ENCODE measurements at regions not wholly inside any gene's neighbourhood (a gene's known extent, or its start where the extent isn't known, plus 50 kb on each side); places are given as distances from the start of the nearest gene placed in this dataset.

DNA sequence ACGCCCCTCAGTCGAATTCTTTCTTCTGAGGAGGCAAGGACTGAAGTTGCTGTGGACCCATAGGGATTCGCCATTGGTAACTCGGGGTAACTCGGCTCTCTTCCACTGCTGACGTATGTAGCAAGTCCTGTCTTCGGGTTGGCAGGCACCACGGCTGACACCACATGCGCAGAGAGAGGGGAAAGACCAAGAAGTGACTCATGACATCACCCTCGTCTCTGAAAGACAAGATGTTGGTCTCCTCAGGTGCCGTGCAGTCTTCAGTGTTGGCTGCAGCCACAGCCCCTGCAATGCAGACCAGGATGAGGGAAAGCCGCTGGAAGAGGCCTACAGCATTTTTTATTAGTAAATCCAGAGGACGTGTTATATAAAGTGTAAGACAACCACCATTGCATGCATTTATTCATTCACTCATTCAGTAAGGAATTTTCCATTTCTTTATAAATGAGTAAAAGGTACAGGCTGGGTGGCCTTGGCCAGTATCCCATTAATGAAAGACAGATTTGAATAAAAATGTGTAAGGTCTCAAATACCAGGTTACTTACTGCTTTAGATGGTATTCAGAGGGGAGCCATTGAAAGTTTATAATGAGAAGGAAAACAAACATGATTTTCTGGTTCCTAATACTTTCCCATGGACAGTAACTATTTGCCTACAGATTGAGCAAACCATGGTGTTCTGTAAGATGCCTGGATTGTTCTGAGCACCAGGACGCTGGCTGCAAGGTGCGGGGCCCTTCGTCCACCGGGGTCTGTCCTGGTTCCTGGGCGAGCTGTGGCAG lies 50.7 kb upstream of the IRF2BP2 start:
- TF ChIP-seq POLR2A (IDR thresholded peaks at IDR 0.05; ENCODE audit: low read length): no peak
- no peak for TF ChIP-seq GATA1 (IDR thresholded peaks at IDR 0.05; ENCODE audit: low read depth, low read length)
